ENCODE measurements at regions not wholly inside any gene's neighbourhood (a gene's known extent, or its start where the extent isn't known, plus 50 kb on each side); places are given as distances from the start of the nearest gene placed in this dataset.
"Not testable (repeated sequence)": the region's sequence is repeated elsewhere in the genome, so short reads cannot be mapped to it uniquely, and the experiment has no call there.

- Histone ChIP-seq H4K20me1 (ENCODE audit: insufficient read depth) (no peaks in the 10 kb centered on the region), H2AFZ (ENCODE audit: low read depth) (no peak overlapping the region), H3K4me1 (ENCODE audit: low read depth, poor library complexity, severe bottlenecking) (no peaks in the 10 kb centered on the region), H3K27ac (no peak overlapping the region), H3K9ac (no peak overlapping the region), H3K79me2 (ENCODE audit: insufficient read depth, low read depth) (no peaks in the 10 kb centered on the region), H3K36me3 (ENCODE audit: insufficient read depth) (no peaks in the 10 kb centered on the region), H3K27me3 (ENCODE audit: insufficient read depth, low read depth) (no peaks in the 10 kb centered on the region), H3K4me2 (no peak overlapping the region), H3K4me3 (IDR thresholded peaks at IDR 0.05; ENCODE audit: insufficient read depth, low read depth, low read length) (no peak overlapping the region)
- TF ChIP-seq, protein P1, sequence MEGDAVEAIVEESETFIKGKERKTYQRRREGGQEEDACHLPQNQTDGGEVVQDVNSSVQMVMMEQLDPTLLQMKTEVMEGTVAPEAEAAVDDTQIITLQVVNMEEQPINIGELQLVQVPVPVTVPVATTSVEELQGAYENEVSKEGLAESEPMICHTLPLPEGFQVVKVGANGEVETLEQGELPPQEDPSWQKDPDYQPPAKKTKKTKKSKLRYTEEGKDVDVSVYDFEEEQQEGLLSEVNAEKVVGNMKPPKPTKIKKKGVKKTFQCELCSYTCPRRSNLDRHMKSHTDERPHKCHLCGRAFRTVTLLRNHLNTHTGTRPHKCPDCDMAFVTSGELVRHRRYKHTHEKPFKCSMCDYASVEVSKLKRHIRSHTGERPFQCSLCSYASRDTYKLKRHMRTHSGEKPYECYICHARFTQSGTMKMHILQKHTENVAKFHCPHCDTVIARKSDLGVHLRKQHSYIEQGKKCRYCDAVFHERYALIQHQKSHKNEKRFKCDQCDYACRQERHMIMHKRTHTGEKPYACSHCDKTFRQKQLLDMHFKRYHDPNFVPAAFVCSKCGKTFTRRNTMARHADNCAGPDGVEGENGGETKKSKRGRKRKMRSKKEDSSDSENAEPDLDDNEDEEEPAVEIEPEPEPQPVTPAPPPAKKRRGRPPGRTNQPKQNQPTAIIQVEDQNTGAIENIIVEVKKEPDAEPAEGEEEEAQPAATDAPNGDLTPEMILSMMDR (conservative IDR thresholded peaks at IDR 0.05; ENCODE audit: low read depth, low read length) = no peak
Observed at GRCh38 chr12:13337791-13338190, 141.3 kb downstream of the EMP1 start.

DNA sequence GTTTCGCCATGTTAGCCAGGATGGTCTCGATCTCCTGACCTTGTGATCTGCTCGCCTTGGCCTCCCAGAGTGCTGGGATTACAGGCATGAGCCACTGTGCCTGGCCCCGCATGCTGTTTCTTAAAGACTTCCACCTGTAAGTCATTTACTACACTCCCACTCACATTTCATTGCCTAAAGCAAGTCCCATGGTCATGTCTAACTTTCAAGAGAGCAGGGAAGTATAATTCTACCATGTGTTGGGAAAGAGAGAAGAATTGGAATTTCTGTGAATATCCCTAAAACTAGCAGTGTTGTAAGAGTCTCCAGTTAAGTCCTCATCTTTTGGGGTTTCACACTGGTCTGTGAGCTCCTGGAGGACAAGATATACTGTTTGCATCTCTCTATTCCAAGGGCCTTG is 139.7 kb downstream of the EMP1 start:
- Histone ChIP-seq H2AFZ (ENCODE audit: low read depth) (no peak overlapping the region), H3K79me2 (ENCODE audit: insufficient read depth, low read depth) (no peaks in the 10 kb centered on the region), H3K4me1 (ENCODE audit: low read depth, poor library complexity, severe bottlenecking) (no peaks in the 10 kb centered on the region), H3K9ac (no peak overlapping the region), H3K27ac (no peak overlapping the region), H3K4me3 (IDR thresholded peaks at IDR 0.05; ENCODE audit: insufficient read depth, low read depth, low read length) (no peak overlapping the region), H3K27me3 (ENCODE audit: insufficient read depth, low read depth) (no peaks in the 10 kb centered on the region), H4K20me1 (ENCODE audit: insufficient read depth) (no peaks in the 10 kb centered on the region), H3K4me2 (no peak overlapping the region), H3K36me3 (ENCODE audit: insufficient read depth) (no peaks in the 10 kb centered on the region)
- TF ChIP-seq, protein P1 (conservative IDR thresholded peaks at IDR 0.05; ENCODE audit: low read depth, low read length) = no peak

DNA sequence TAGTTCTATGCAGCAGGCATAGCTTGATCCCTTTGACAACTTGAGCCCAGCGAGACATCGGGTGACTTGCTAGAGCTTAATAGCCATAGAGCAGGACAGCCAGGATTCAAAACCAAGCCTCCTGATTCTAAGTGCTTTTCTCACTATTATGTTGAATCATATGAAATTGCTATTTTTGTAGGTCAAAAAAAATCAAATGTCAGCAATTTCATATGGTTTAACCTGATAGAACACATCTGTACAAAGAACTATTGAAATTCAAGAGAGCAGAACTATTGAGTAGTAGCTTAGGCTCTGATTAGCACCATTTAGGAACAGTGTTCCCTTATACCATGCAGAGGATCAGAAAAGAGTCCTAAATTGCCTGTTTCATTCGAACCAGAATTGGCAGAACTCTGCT is 132.0 kb downstream of the EMP1 start:
- Histone ChIP-seq H2AFZ (ENCODE audit: low read depth) (no peak overlapping the region), H3K4me2 (no peak overlapping the region), H3K36me3 (ENCODE audit: insufficient read depth) (no peaks in the 10 kb centered on the region), H4K20me1 (ENCODE audit: insufficient read depth) (no peaks in the 10 kb centered on the region), H3K79me2 (ENCODE audit: insufficient read depth, low read depth) (no peaks in the 10 kb centered on the region), H3K27ac (no peak overlapping the region), H3K9ac (no peak overlapping the region), H3K27me3 (ENCODE audit: insufficient read depth, low read depth) (no peaks in the 10 kb centered on the region), H3K4me3 (IDR thresholded peaks at IDR 0.05; ENCODE audit: insufficient read depth, low read depth, low read length) (no peak overlapping the region), H3K4me1 (ENCODE audit: low read depth, poor library complexity, severe bottlenecking) (no peaks in the 10 kb centered on the region)
- TF ChIP-seq, protein P1 (conservative IDR thresholded peaks at IDR 0.05; ENCODE audit: low read depth, low read length) = no peak

DNA sequence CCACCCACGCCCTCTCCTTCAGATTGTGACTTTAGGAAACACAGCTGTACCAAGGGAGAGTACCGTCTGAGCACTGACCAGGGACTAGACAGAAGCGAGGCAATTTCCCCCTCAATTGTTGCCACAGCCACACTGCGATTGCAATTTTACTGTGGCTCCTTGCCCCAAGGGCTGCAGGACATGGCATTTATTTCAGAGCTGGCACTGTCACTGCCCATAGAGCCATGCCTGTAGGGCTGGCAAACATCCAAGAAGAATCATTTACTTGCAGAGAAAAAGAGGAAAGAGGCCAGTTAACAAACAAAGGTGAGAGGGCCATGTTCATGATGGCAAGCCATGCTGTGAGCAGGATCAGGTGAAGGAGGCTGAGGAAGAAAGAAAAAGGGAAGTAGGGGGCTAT is 129.6 kb downstream of the EMP1 start:
- H3K4me3 ChIP-seq (IDR thresholded peaks at IDR 0.05; ENCODE audit: insufficient read depth, low read depth, low read length) = no peak overlapping the region
- no peaks in the 10 kb centered on the region for H3K36me3 ChIP-seq (ENCODE audit: insufficient read depth)
- no peak overlapping the region for H3K27ac ChIP-seq
- TF ChIP-seq, protein P1 (conservative IDR thresholded peaks at IDR 0.05; ENCODE audit: low read depth, low read length) = no peak
- H3K9ac ChIP-seq = no peak overlapping the region
- no peak overlapping the region for H2AFZ ChIP-seq (ENCODE audit: low read depth)
- no peaks in the 10 kb centered on the region for H3K79me2 ChIP-seq (ENCODE audit: insufficient read depth, low read depth)
- H3K27me3 ChIP-seq (ENCODE audit: insufficient read depth, low read depth) = no peaks in the 10 kb centered on the region
- no peak overlapping the region for H3K4me2 ChIP-seq
- no peaks in the 10 kb centered on the region for H3K4me1 ChIP-seq (ENCODE audit: low read depth, poor library complexity, severe bottlenecking)
- H4K20me1 ChIP-seq (ENCODE audit: insufficient read depth) = no peaks in the 10 kb centered on the region

DNA sequence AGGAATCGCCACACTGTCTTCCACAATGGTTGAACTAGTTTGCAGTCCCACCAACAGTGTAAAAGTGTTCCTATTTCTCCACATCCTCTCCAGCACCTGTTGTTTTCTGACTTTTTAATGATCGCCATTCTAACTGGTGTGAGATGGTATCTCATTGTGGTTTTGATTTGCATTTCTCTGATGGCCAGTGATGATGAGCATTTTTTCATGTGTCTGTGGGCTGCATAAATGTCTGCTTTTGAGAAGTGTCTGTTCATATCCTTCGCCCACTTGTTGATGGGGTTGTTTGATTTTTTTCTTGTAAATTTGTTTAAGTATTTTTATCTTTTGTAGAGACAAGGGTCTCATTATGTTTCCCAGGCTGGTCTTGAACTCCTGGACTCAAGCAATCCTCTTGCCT is 128.5 kb downstream of the EMP1 start:
- H3K27me3 ChIP-seq (ENCODE audit: insufficient read depth, low read depth); H3K36me3 ChIP-seq (ENCODE audit: insufficient read depth); H3K27ac ChIP-seq; H2AFZ ChIP-seq (ENCODE audit: low read depth); H3K9ac ChIP-seq; H3K4me1 ChIP-seq (ENCODE audit: low read depth, poor library complexity, severe bottlenecking); H4K20me1 ChIP-seq (ENCODE audit: insufficient read depth); H3K4me3 ChIP-seq (IDR thresholded peaks at IDR 0.05; ENCODE audit: insufficient read depth, low read depth, low read length); H3K79me2 ChIP-seq (ENCODE audit: insufficient read depth, low read depth); H3K4me2 ChIP-seq: not testable (repeated sequence)
